B cell (primary cell): ENCODE measurements at regions not wholly inside any gene's neighbourhood (a gene's known extent, or its start where the extent isn't known, plus 50 kb on each side); places are given as distances from the start of the nearest gene placed in this dataset.

ENCODE experiments used
- CTCF ChIP-seq: fragments of 200-600 bp; IDR thresholded peaks from one replicate; pipeline ENCODE4 v1.8.0; 2022; ENCODE audit warnings: antibody characterized with exemption, mild to moderate bottlenecking
- EZH2 ChIP-seq: IDR thresholded peaks from 2 replicates; pipeline ENCODE4 v1.6.1; 2012; ENCODE audit warnings: borderline replicate concordance, low read depth, mild to moderate bottlenecking, moderate library complexity, low read length; ENCODE audit not compliant: insufficient read depth, poor library complexity, severe bottlenecking

- TF ChIP-seq CTCF (no peak), EZH2 (no peak)
Measured at GRCh38 chr6:16049168-16049567, 79.7 kb upstream of the MYLIP start.
